ENCODE measurements at regions not wholly inside any gene's neighbourhood (a gene's known extent, or its start where the extent isn't known, plus 50 kb on each side); places are given as distances from the start of the nearest gene placed in this dataset.

DNA sequence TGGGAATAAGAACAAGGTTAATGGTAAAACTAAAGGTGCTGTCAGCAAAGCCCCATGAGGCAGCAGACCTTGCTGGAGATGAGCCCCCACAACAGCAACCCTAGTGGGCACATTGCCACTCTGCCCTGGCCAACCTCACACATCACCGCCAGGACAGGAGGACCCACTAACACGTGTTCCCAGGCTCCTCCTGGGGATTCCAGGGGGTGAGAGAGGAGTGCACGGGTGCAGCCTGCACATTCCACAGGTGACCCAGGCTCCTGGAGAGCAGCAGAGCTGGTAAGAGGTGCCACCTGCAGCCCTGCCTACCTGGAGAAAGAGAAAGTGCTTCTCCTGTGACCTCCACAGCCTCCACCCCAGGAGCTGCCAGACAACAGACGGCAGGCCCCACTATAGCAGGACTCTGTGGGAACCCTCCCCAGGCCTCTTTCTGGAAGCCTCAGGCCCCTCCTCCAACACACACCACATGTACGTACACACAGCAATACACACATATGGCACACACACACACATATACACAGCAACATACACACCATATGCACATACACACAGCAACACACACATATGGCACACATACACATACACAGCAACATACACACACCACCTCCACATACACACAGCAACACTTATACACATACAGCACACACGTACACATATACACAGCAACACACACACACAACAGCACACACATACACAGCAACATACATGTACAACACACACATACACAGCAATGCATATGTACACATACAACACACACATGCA is 187.1 kb downstream of the GLI2 start:
- H3K27ac ChIP-seq = no peak overlapping the region
- H3K4me3 ChIP-seq = no peak overlapping the region

DNA sequence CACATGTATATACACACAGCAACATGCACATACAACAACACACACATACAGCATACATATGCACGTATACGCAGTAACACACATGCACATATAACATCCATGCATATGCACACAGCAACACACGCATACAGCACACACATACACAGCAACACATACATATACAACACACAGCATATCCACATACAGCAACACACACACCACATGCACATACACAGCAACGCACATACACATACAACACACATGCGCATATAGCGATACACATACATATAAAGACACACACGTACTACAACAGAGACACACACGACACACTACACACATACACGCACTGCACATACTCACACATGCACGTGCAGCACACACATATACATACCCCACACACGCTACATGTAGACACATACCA is 187.8 kb downstream of the GLI2 start:
- Histone ChIP-seq H3K27ac (no peak overlapping the region), H3K4me3 (no peak overlapping the region)

DNA sequence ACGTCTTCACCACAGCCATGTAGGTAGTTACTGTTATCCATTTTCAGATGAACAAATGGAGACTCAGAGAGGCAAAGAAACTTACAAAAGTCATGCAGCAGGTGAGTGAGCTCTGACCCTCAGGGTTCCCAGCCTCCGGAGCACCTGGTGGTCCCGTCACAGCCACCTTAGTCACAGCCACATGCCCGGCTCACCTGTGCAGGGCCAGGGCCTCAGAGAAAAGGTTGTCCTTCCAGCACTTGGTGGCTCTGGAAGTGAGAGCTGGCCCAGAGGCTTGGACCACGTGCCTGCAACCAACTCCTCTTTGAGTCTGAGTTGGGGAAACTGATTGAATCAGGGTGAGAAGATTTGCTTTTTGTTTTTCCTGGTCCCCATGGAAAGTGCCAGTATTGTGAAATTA is 189.3 kb downstream of the GLI2 start:
- no peak overlapping the region for H3K27ac ChIP-seq
- H3K4me3 ChIP-seq = no peak overlapping the region

DNA sequence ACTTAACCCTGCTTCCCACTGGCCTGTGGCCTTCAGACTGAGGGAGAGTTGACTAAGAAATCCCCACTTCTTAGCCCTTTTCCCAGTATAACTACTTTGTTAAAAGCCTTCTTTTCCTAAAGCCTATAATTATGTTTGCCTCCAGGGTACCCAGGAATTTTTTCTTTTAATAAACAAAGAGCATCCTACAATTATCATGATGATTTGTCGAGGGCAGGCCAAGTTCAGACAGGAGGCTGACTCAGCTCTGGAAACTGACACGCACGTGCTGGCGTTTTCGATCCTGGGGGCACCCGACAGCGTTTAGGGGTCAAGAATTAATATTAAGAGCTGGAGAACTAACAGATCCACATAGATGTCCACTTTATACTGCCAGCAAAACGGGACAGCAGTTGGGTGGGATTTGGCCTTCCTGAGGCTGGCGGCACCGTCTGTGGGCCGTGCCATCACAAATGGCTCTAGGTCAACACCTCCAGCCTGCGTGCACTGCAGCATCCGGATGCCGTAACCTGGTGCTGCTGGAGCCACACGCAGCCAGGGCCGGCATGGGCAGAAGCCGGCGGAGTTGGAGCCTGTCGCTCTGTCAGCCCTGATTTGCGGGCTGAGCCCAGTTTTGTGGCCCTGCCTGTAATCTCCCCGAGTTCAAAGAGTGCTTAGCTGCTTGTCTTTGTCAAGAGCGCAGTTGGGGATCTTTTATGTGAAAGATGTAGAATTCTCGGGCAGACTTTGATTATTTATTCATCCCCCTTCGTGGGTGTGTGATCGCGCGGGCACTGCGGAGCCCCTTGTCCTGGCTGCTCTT is 191.0 kb downstream of the GLI2 start:
- Histone ChIP-seq H3K27ac (no peak overlapping the region), H3K4me3 (no peak overlapping the region)

DNA sequence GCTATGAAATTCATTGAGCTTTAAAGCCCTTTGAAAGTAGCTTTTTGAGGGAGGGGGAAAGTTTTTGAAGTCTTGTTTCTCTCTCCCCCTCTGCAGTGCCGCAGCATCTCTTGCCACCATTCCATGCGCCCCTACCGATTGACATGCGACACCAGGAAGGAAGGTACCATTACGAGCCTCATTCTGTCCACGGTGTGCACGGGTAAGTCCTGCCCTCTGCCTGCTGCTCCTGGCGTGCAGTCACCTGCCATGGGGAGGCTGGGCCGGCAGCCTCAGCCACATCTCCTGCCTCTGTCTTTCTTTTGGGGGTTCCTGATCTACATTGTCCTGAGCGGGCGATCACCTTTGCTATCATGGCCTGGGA is 191.6 kb downstream of the GLI2 start:
- H3K4me3 ChIP-seq = no peak overlapping the region
- H3K27ac ChIP-seq = no peak overlapping the region

DNA sequence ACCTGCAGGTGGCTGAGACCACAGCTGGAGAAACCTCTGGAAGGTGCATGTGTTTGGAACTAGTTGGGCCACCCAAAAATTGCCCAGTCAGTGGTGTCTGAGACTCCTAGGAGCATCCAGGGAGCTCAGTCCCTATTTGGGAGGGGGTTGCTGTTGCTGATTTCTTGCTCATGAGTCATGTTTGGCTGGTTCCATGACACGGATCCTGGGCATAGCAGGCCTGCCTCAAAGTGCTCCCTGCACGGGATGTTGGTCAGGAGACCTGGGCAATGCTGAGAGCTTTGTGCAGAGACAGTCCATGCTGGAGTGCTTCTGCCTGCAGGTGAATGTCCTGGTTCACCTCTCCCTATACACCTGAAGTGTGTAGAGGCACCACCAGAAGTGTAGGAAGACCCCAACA is 194.2 kb downstream of the GLI2 start:
- peak overlapping the region in 1 of 21 experiments; percentile 16 for H3K27ac ChIP-seq

DNA sequence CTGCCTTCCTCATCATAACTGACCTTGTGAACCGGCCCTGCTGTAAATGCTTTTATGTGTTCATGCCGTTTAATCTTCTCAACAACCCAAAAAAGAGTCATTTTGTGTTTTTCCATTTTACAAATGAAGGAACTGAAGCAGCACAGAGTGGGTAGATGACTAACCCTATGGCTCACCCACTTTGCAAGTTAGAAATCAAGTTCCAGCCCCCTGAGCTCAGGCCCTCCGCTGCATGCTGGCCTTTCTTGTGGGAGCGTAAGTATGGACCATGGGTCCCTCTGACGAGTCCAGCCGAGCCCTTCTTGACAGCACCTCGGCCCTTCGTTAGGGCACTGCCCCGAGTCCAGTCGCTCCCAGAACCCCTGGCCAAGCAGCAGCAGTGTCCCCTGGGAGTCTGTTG is 194.6 kb downstream of the GLI2 start:
- Histone ChIP-seq H3K27ac (peak overlapping the region in 2 of 21 experiments; percentile 27 to 48), H3K4me3 (no peak overlapping the region)

More for the DNA sequence above, 194.2 kb downstream of the GLI2 start:
- H3K4me3 ChIP-seq = no peak overlapping the region

DNA sequence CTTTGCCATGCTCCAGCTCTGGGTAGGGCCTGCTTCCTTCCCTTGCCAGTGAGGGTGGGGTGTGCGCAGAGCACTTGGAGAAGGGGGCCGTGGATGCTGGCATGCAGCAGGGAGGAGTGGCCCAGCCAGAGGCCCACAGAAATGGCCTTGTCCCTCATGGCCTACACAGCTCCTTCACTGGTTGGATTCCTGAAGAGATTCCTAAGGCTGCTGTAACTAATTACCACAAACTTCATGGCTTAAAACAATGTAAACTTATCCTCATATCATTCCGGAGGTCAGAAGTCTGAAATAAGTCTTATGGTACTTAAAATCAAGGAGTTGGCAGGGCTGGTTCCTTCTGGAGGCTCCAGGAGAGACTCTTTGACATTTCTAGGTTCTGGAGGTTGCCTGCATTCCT is 195.2 kb downstream of the GLI2 start:
- peak overlapping the region in 2 of 21 experiments; percentile 27 to 48 for H3K27ac ChIP-seq
- no peak overlapping the region for H3K4me3 ChIP-seq

DNA sequence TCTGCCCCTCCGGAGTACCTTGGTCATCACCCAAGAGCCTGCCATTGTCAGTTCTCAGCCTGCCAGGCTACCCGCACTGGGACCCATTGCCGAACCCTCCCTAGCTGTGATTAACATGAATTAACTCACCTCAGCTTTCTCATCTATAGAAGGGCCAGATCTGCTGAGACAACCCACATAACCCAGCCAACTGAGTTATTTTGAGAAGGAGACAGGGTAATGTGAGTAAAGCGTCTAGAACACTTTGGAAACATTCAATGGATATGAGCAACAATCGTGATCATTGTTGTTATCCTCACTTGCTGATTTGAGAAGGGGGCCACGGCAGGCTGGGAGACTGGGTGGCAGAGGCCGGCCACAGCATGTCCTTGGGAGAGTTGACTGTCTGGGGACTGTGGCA is 196.8 kb downstream of the GLI2 start:
- no peak overlapping the region for H3K4me3 ChIP-seq
- peak overlapping the region in 3 of 21 experiments; percentile 6 to 59 (median 29) for H3K27ac ChIP-seq

DNA sequence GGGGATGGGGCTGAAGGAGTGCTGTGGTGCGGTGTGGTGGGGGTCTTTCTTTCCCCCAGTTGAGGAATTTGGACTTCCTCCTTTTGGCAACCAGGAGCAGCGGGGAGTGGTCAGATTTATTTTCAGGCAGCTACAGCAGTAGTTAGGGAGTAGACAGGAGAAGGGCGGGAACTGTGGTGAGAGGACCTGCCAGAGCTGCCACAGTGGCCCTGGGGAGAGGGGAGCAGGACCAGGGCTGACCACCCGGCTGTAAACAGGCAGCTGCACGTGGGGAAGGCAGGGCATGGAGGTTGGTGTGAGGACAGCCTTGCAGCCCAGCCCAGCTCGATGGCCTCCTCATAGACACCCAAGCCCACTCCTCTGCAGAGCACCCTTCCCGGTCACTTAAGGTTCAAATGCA is 197.2 kb downstream of the GLI2 start:
- Histone ChIP-seq H3K27ac (peak overlapping the region in 2 of 21 experiments; percentile 29 to 59), H3K4me3 (no peak overlapping the region)

DNA sequence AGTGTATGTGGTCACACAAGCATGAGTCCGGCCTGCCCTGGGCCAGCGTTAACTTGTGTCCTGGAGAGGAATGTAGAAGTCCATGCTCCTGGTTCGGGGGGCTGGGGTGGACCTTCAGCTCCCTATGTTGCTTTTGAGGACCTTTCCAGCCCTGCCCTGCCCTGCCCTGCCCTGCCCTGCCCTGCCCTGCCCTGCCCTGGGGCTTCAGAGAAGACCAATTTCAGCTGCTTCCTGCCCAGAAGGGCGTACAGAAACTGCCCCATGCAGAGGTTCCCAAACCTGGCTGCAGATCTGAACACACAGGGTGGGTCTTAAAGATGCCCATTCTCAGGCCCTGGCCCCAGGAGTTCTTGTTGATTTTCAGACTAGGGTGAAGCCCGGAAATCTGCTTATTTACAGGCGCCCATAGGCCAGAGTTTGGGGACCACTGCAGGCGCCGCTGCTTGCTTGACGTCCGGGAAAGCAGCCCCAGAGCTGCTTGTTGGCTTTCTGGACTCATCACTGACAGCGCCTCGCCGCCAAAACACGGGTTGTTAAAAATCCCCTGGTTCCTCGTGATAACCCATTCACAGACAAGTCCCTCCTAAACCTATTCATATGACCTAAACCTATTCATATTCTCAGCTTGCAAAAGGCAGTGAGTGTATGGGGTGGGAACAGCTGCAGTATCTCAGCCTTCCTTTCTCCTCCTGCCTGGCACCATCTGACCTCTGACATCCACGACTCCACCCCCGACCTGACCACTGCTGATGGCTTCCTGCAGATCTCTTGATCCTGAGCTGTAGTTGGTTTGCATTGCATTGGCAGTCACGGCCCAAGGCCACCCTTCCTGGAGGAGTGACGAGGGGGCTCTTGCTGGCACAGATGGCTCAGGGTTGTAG is 198.3 kb downstream of the GLI2 start:
- Histone ChIP-seq H3K27ac (peak overlapping the region in 11 of 21 experiments; percentile 1 to 78 (median 46)), H3K4me3 (no peak overlapping the region)

DNA sequence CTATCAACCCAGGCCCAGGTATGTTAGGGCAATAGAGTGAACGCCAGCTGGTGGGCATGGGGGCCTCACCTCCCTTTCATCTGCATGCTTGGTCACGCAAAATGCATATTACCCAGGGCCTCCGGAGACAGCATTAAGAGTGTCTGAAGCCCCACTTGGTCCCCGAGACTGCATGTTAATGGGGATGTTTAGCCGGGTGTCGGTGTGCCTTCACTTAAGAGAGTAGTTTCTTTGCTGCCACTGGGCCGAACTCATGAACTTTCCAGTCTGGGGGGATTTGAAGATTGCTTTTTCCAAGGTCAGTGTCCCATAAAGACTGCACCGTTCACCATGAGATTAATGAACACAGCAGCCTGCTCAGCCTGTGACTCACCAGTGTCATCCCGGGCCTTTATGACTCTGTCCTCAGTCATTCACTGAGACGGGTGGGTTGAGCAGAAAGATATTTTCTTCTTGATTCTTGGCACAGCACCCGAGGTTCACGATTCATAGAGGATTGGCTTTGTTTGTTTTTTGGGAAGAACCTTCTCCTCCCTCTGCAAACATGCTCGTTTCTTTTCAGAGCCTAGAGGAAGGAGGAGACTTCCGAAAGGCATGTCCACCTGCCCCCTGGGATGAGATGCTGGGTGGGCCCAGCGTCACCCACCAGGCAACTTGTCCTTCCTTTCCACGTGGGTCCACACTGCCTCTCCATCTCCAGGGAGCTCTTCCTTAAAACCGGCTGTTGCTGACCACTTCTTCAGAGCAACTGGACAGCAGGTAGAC is 199.1 kb downstream of the GLI2 start:
- Histone ChIP-seq H3K4me3 (no peak overlapping the region), H3K27ac (peak overlapping the region in 15 of 21 experiments; percentile 3 to 78 (median 48))

DNA sequence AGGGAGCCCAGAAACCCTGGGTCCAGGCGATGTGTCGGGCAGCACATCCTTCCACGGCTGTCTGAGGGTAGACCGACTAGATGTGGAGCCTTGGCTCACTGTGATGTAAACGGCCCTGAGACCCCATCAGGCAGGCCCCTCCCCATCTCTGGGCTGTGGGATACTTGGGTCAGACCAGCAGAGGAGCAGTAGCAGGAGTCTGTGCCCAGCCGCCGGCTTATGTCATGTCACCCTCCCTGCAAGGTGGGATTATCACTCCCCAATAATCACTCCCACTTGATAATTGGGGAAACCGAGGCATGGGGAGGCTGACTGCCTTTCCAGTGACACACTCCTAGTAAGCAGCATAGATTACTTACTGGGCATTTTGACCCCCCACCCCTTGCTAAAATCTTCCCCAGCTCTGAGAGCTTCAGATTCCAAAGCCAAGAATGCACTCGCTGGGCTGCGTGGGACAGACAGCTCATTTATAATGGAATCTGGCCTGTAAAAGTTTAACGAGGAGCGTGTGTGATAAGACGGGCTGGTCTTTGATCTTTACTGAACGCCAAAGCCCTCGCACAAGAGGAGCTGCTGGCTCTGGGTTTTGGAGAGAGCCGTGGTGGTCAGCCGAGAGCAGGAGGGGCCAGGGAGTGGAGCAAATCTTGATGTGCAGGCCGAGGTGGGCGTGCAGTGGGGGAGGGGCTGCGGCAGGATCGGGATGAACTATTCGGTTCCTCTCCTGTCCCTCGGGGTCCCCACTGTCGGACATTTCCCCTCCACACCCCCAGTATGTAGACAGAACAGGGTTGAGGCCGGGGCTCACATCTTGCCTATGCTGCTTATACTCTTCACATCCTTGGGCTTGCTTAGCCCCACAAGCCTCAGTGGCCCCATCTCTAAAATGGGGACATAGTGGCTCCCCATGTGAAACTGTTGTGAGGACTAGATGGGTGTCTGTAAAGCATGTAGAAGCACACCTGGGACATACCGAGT is 200.0 kb downstream of the GLI2 start:
- H3K27ac ChIP-seq = peak overlapping the region in 14 of 21 experiments; percentile 21 to 75 (median 51)
- no peak overlapping the region for H3K4me3 ChIP-seq

DNA sequence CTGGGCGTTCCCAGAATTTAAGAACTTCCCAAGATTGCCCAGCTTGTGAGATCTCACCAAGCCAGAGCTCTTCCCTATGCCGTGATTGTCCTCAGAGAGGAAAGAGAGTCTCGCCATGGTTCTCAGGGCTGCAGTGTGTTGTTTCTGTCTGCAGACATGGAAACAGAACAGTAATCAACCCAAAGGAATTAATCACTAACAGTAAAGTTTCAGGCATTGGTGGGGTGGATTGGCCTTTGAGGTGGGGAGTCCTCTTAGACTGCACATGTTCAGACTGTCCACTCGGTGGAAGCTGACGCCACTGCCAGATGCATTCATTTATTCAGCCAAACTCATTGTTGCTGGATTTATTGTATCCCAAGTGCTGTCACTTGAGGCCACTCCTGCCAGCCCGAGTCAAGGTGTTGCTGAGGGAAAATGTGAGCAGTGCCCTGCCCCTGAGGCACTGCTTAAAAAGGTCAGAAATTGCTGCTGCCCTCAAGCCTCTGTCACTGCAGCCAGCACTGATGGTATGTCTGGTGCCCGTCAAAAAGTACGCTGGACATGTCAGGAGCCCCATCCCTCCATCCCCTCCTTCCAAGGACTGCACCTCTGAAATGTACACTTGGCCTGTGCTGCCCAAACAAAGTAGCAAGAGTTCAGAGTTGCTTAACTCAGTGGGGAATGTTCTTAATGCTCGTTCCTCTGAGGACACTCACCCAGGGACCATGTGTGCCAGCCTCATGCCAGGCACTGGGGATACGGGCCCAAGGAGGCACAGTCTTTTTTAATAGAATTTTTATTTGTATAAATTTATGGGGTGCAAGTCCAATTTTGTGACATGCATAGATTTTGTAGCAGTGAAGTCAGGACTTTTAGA is 201.0 kb downstream of the GLI2 start:
- Histone ChIP-seq H3K27ac (peak overlapping the region in 1 of 21 experiments; percentile 74), H3K4me3 (no peak overlapping the region)

DNA sequence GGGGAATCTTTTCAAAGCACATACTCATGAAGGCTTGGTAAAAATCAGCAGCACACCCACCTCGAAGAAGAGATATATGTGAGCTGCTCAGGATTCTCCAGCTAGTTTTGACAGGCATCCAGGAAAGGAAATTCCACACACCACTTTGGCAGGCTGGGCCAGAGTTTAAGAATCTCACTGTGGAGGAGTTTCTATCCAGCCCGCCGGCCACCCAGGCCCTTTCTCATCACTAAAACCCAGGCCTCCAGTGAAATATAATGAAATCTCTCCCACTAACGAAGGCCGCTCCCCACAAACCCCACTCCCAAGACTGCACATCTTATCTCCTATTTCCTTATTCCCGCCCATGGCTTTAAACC is 202.0 kb downstream of the GLI2 start:
- Histone ChIP-seq H3K4me3 (no peak overlapping the region), H3K27ac (peak overlapping the region in 1 of 21 experiments; percentile 26)

DNA sequence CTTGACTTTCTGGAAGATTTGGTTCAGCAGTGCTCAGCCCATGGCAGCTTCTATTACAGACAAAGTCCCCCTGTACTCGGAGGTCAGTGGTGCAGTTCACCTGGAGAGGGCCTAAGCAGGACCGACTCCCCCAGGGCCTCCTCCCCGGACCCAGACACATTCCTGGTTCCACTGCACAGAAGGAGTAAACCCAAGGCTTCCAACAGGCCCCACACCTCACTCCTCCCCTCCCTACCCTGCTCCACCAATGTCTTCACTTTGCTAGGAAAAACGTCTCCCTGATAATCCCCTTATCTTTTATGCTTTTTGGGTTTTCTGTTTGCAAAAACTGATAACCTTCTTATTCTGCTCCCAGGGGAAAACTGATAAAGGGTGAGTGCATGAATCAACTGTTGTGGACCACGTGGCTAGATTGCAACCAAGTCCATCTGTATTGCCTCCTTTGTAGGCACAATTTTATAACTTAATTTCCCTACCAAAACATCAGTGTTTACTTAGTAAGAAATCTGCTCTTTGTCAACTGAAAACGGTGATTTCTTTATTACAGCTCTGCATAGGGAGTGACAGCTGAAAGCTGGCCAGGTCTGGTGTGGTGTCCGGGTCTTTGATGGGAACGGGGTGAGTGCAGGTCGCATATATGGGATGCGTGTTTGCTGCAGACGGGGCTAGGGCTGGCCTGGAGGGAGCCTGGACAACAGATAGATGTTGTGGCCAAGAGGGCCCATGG is 202.5 kb downstream of the GLI2 start:
- peak overlapping the region in 1 of 21 experiments; percentile 26 for H3K27ac ChIP-seq

More for the DNA sequence above, 202.5 kb downstream of the GLI2 start:
- no peak overlapping the region for H3K4me3 ChIP-seq
